NCI-H526 treated with DMSO at 0.1 percent for 48 hours (cell line): ENCODE measurements at regions not wholly inside any gene's neighbourhood (a gene's known extent, or its start where the extent isn't known, plus 50 kb on each side); places are given as distances from the start of the nearest gene placed in this dataset.
A peak's percentile ranks its signal among the peaks of the same experiment; 100 is the strongest.
"Not testable (repeated sequence)": the region's sequence is repeated elsewhere in the genome, so short reads cannot be mapped to it uniquely, and the experiment has no call there.

ENCODE experiments used
- DNase-seq: peaks from one replicate; lab custom pipeline; 2025; lab: John Stamatoyannopoulos, UW

- no peak for DNase-seq
These were observed 598.2 kb downstream of the MATN1 start for GRCh38 chr1:30125021-30125820.

GRCh38 chr1:30123896-30124295 lies 599.5 kb downstream of the MATN1 start:
- DNase-seq: no peak

- no peak for DNase-seq
These were observed 600.3 kb downstream of the MATN1 start for GRCh38 chr1:30123036-30123435.

DNA sequence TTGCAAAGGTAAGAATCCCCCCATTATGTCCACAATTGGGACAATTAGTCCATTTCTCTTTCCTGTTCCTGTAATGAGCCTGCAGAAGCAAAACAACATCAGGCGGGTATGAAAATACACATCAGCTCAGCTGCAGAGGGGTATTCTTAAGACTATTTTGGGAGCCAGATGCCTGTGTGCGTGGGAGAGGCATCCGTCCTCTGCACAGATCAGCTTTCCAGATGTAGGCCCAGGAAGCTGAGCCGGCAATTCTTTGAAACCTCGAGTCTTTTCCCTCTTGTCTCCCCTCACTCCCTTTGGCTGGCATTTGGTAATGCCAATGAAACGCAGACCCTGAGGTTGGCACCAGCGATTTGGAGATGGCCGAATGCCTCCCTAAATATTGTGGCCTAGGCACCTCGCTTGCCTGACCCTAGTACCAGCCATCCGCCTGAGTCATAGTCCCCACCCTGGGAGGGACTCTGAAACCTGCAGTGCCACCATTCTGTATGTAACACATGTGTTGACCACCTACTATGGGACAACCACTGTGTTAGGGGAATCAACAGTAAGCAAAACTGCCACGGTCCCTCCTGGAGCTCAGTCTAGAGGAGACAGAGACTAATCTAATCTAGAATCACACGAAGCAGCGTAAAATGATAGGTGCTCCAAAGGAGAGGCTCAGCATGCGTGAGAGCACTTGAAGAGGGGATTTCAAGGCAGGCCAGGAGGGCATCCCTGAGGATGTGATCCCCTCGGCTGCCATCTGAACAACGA lies 603.0 kb downstream of the MATN1 start:
- DNase-seq: no peak

- no peak for DNase-seq
These were observed 605.7 kb downstream of the MATN1 start for GRCh38 chr1:30117685-30118084.

DNA sequence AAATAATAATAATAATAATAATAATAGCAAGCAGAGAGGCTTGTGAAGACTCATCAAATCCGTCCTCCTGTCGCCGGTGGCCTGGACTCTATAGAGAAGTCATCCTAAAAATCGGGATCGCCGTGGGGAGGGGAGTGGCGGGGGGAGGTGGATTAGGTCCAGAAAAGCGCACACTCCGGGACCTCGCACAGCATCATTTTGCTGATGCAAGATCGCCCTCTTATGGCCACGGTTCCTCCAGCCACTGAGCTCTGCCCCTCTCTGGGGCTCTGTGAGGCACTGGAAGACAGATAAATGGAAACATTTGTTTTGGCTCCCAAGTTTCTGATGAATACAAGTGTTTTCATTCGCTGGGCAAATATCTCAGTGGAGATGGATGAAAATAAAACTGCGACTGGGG lies 612.0 kb downstream of the MATN1 start:
- DNase-seq: peak; percentile 39

GRCh38 chr1:30110846-30111245 lies 612.5 kb downstream of the MATN1 start:
- no peak for DNase-seq

GRCh38 chr1:30109853-30110252 lies 613.5 kb downstream of the MATN1 start:
- no peak for DNase-seq

DNA sequence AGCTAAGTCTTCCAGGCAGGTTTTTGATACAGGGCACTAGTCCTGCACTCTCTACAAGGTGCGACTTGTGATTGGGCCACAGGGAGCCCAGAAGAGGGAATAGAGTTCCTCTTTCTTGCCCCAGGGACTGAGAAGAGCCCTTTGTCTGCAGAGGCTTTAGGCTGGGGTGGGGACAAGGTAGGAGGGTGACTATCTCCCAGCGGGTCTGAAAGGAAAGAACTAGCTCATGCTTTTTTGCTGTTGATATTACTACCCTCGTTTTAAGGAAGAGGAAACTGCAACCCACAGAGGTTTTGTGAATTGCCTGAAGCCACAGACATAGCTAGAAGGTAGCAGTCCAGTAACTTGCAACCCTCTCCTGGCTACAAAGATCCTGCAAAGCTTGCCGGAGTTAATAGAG lies 615.2 kb downstream of the MATN1 start:
- DNase-seq: no peak

DNA sequence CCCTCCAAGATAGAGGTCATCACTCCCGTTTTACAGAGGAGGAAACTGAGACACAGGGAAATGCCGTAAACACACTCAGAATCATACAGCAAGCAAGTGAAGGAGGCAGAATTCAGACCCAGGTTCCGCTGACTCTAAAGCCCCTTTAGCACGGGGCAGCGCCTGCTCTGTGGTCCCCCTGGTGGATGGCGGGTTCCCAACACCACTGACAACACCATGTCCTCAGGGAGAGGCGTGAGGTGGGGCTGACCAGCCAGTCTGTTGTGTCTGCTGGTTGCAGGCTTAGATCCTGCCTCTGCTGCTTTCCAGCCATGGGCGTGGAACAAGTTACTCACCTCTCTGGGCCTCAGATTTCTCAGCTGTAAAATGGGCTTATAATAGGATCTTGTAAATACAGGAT lies 617.3 kb downstream of the MATN1 start:
- no peak for DNase-seq

GRCh38 chr1:30104551-30104950 lies 618.8 kb downstream of the MATN1 start:
- no peak for DNase-seq

GRCh38 chr1:30103708-30104411 lies 619.5 kb downstream of the MATN1 start:
- no peak for DNase-seq

DNA sequence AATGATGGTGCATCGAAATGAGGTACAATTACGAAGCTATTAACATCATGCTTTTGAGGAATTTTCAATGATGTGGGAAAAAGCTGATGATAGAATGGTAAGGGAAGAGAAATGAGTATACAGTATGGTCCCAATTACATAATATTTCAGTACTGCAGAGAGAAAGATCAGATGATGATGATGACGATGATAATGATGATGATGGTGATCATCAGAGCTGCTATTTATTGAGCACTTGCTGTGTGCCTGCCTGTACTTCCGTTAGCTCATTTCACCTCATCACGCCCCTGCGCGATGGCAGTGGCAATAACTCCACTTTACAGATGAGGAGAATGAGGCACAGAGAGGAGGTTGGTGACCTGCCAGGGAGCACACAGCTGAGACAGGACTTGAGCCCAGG lies 620.8 kb downstream of the MATN1 start:
- DNase-seq: no peak

- no peak for DNase-seq
These were observed 621.7 kb downstream of the MATN1 start for GRCh38 chr1:30101487-30102227.

DNA sequence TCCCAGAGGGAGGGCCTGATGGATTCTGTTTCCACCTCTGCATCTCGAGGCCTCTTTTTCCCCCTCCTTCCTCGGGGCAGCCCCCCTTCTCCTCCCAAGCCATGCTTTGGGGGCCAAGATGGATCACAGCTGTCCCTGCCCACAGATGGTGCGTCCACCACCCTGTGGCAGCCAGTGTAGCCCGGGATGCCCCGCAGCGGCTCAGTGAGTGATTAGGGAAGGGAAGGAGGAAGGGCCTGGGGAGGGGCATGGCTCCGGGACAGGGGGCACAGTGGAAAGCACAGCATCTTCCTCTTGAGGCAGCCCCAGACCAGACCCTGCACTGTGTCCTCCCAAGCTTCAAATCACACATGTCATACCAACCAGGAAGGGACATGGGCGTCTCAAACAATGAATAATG lies 622.4 kb downstream of the MATN1 start:
- no peak for DNase-seq

GRCh38 chr1:30100524-30100862 lies 622.9 kb downstream of the MATN1 start:
- no peak for DNase-seq

GRCh38 chr1:30099587-30100523 lies 623.5 kb downstream of the MATN1 start:
- DNase-seq: no peak

DNA sequence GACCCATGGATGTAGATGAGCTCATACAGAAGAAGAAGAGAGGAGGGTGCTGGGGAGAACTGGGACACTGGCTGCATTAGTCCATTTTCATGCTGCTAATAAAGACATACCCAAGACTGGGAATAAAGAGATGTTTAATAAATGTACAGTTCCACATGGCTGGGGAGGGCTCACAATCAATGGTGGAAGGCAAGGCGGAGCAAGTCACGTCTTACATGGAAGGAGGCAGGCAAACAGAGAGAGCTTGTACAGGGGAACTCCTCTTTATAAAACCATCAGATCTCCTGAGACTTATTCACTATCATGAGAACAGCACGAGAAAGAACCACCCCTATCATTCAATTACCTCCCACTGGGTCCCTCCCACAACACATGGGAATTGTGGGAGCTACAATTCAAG lies 625.5 kb downstream of the MATN1 start:
- DNase-seq: not testable (repeated sequence)

- no peak for DNase-seq
These were observed 627.8 kb downstream of the MATN1 start for GRCh38 chr1:30095451-30096025.

DNA sequence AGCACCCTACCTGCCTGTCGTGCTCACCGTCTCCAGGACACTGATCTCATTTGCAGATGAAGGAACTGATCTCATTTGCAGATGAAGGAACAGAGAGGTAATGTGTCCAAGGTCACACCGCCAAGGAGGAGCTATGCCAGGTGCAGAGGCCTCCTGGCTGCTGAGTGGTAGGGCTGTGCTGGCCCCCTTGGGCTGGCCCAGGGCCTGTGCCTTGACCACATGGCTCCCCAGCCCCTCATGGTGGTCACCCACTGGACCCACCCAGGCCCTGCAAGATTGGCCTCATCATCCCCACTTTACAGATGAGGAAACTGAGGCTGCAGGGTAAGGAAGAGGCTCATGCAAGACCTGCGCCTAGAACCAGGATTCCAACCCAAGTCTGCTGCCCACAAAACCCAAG lies 628.3 kb downstream of the MATN1 start:
- DNase-seq: no peak
